ENCODE measurements at regions not wholly inside any gene's neighbourhood (a gene's known extent, or its start where the extent isn't known, plus 50 kb on each side); places are given as distances from the start of the nearest gene placed in this dataset.

GRCh38 chr15:61500951-61501620 is 272.0 kb upstream of the RORA start:
- TF ChIP-seq CTCF (IDR thresholded peaks at IDR 0.05; ENCODE audit: borderline replicate concordance): no peak
- Histone ChIP-seq H3K36me3 (no peaks in the 10 kb centered on the region), H3K27me3 (ENCODE audit: low read depth) (peaks cover 52% of the 10 kb centered on the region), H3K27ac (replicated peaks) (no peak overlapping the region), H3K4me3 (no peak overlapping the region), H3K9me3 (replicated peaks) (no peaks in the 10 kb centered on the region), H3K4me1 (no peaks in the 10 kb centered on the region)
- no peak for DNase-seq
- intact Hi-C loops (cut with micrococcal nuclease): no loop called here

GRCh38 chr15:61500523-61500922 is 271.4 kb upstream of the RORA start:
- no peaks in the 10 kb centered on the region for H3K36me3 ChIP-seq
- H3K9me3 ChIP-seq (replicated peaks): no peaks in the 10 kb centered on the region
- DNase-seq: no peak
- no peak for TF ChIP-seq CTCF (IDR thresholded peaks at IDR 0.05; ENCODE audit: borderline replicate concordance)
- H3K27ac ChIP-seq (replicated peaks): no peak overlapping the region
- peaks cover 56% of the 10 kb centered on the region for H3K27me3 ChIP-seq (ENCODE audit: low read depth)
- no peak overlapping the region for H3K4me3 ChIP-seq
- no peaks in the 10 kb centered on the region for H3K4me1 ChIP-seq
- intact Hi-C loops (cut with micrococcal nuclease): no loop called here

- intact Hi-C loops (cut with micrococcal nuclease): no loop called here
- H3K9me3 ChIP-seq (replicated peaks): no peaks in the 10 kb centered on the region
- no peak for DNase-seq
- no peaks in the 10 kb centered on the region for H3K36me3 ChIP-seq
- no peaks in the 10 kb centered on the region for H3K4me1 ChIP-seq
- peaks cover 65% of the 10 kb centered on the region for H3K27me3 ChIP-seq (ENCODE audit: low read depth)
- H3K4me3 ChIP-seq: no peak overlapping the region
- H3K27ac ChIP-seq (replicated peaks): no peak overlapping the region
- no peak for TF ChIP-seq CTCF (IDR thresholded peaks at IDR 0.05; ENCODE audit: borderline replicate concordance)
These were observed 270.3 kb upstream of the RORA start for GRCh38 chr15:61499376-61499775.

- no peak for TF ChIP-seq CTCF (IDR thresholded peaks at IDR 0.05; ENCODE audit: borderline replicate concordance)
- peaks cover 18% of the 10 kb centered on the region for H3K27me3 ChIP-seq (ENCODE audit: low read depth)
- no peak overlapping the region for H3K4me3 ChIP-seq
- no peak for DNase-seq
- H3K27ac ChIP-seq (replicated peaks): no peak overlapping the region
- H3K36me3 ChIP-seq: no peaks in the 10 kb centered on the region
- H3K9me3 ChIP-seq (replicated peaks): no peaks in the 10 kb centered on the region
- intact Hi-C loops (cut with micrococcal nuclease): no loop called here
- no peaks in the 10 kb centered on the region for H3K4me1 ChIP-seq
These were observed 260.5 kb upstream of the RORA start for GRCh38 chr15:61489571-61489970.

GRCh38 chr15:61483599-61483998 is 254.5 kb upstream of the RORA start:
- H3K4me3 ChIP-seq: no peak overlapping the region
- no peaks in the 10 kb centered on the region for H3K4me1 ChIP-seq
- peaks cover 30% of the 10 kb centered on the region for H3K27me3 ChIP-seq (ENCODE audit: low read depth)
- no peak for DNase-seq
- H3K9me3 ChIP-seq (replicated peaks): no peaks in the 10 kb centered on the region
- no peak overlapping the region for H3K27ac ChIP-seq (replicated peaks)
- intact Hi-C loops (cut with micrococcal nuclease): no loop called here
- H3K36me3 ChIP-seq: no peaks in the 10 kb centered on the region
- no peak for TF ChIP-seq CTCF (IDR thresholded peaks at IDR 0.05; ENCODE audit: borderline replicate concordance)

All from left ventricle myocardium inferior (tissue), 1 donor.